Spleen (tissue), 7 donors: ENCODE measurements at regions not wholly inside any gene's neighbourhood (a gene's known extent, or its start where the extent isn't known, plus 50 kb on each side); places are given as distances from the start of the nearest gene placed in this dataset.

Source experiments
- CTCF ChIP-seq, 11 experiments: fragments of 200-600 bp in 7 of 11; fragments of 450-650 bp in 4 of 11; sonication (generic) in 4 of 11; IDR thresholded peaks in 8 of 11; conservative IDR thresholded peaks in 3 of 11; 1 replicate in 7 of 11; 2 replicates in 4 of 11; pipeline versions ENCODE4 v1.4.0 to v1.8.0; 2016 to 2021; ENCODE audit warnings: antibody characterized with exemption in 11 of 11, inconsistent platforms in 4 of 11, mild to moderate bottlenecking in 1 of 11
- POLR2A ChIP-seq, 3 donors: fragments of 450-650 bp; IDR thresholded peaks; one replicate each; pipeline ENCODE4 v1.5.1; 2017; ENCODE audit warnings: antibody characterized with exemption in 3 of 3, mild to moderate bottlenecking in 1 of 3
- donor health status: DM: no; HTN: no; CAD: no; lungs with moderate emphysema.
- donor health status: DM: no; HTN: no; CAD: no.
- donor health status: DM: no; HTN: no; CAD: no.

GRCh38 chr2:60271713-60272112 lies 281.7 kb downstream of the BCL11A start:
- TF ChIP-seq CTCF (IDR thresholded peaks at IDR 0.05 in 8 of 11, conservative IDR thresholded peaks at IDR 0.05 in 3 of 11), result no peak
- TF ChIP-seq POLR2A (IDR thresholded peaks at IDR 0.05), result no peak
